ENCODE measurements at regions not wholly inside any gene's neighbourhood (a gene's known extent, or its start where the extent isn't known, plus 50 kb on each side); places are given as distances from the start of the nearest gene placed in this dataset.

DNA sequence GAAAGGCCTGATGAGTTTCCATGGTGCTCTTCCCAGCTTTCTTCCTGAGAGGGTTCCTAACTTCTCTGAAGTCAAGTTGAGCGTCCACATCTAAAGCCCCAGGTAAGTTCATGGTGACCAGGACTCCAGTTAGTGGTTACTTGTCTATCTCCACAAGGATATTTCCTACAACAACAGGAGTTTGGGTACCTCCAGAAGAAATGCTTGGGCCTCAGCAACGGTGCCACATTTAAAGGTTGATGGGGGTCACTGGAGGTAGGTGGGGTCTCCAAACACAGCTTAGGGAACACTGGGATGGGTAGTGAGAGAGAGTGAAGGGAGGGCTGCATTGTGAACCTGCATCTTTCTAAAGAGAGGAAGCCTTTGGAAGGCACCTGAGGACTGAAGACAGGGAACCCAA is 123.4 kb downstream of the BOD1 start:
- H3K79me2 ChIP-seq (ENCODE audit: control insufficient read depth in 1 of 2, insufficient read depth in 2 of 2, low read length in 2 of 2) = no peaks in the 10 kb centered on the region
- H4K8ac ChIP-seq (ENCODE audit: extremely low read depth, insufficient read depth, low read length) = no peak overlapping the region
- H3K56ac ChIP-seq (replicated peaks; ENCODE audit: insufficient read length, low read depth, low read length) = no peak overlapping the region
- no peaks in the 10 kb centered on the region; a peak in 1 of 7 replicates for H3K27me3 ChIP-seq (replicated peaks in 1 of 4; ENCODE audit: control insufficient read depth in 3 of 4, extremely low read depth in 1 of 4, insufficient read depth in 3 of 4, low read length in 3 of 4)
- H4K5ac ChIP-seq (ENCODE audit: insufficient read length, low read depth, low read length) = no peak overlapping the region
- no peak overlapping the region for H3K4me2 ChIP-seq (ENCODE audit: insufficient read depth in 1 of 2, low read depth in 2 of 2, low read length in 2 of 2)
- H4K20me1 ChIP-seq (replicated peaks in 1 of 2; ENCODE audit: control insufficient read depth in 1 of 2, insufficient read depth in 2 of 2, low read length in 2 of 2) = no peaks in the 10 kb centered on the region
- no peak overlapping the region for H2AK5ac ChIP-seq (ENCODE audit: low read depth, low read length)
- H3K27ac ChIP-seq (ENCODE audit: low read depth, low read length) = no peak overlapping the region
- H2BK15ac ChIP-seq (ENCODE audit: low read length) = no peak overlapping the region
- 82% methylated on average over 2 of the region's 2 CpGs; no CpG with 5 or more reads in 1 of the 2 experiments for WGBS, 2 experiments (ENCODE audit: extremely low coverage in 1 of 2, insufficient coverage in 1 of 2, insufficient read length in 1 of 2, insufficient replicate concordance in 2 of 2, low coverage in 1 of 2, low lambda C conversion rate in 2 of 2, missing lambda C conversion rate in 1 of 2)
- FAIRE-seq = no peak
- H3K36me3 ChIP-seq (ENCODE audit: control insufficient read depth in 2 of 4, insufficient read depth in 4 of 4, low read length in 3 of 4) = no peaks in the 10 kb centered on the region
- H3K4me1 ChIP-seq (replicated peaks in 1 of 4; ENCODE audit: control insufficient read depth in 3 of 4, insufficient read depth in 4 of 4, low read length in 3 of 4) = no peaks in the 10 kb centered on the region; a peak in 1 of 7 replicates
- no peak overlapping the region for H3K9ac ChIP-seq (replicated peaks in 1 of 4; ENCODE audit: extremely low read depth in 1 of 4, low read depth in 3 of 4, low read length in 3 of 4)
- ChIA-PET CTCF (ENCODE audit: partially characterized antibody) (interaction anchor here (0.7 to 1.6 kb wide), 3 partner anchors 8 to 130 kb away, joined by 3 to 4 read pairs (median 3); no protein-coding TSS in a partner anchor), POLR2A (ENCODE audit: partially characterized antibody) (no interaction called here)
- H3K79me1 ChIP-seq (ENCODE audit: low read depth, low read length) = no peaks in the 10 kb centered on the region
- H2BK5ac ChIP-seq (ENCODE audit: low read depth, low read length) = no peak overlapping the region
- no peak overlapping the region for H2AFZ ChIP-seq (ENCODE audit: low read length)
- H4K91ac ChIP-seq (replicated peaks; ENCODE audit: insufficient read length, low read length) = no peak overlapping the region
- H3K4me3 ChIP-seq (ENCODE audit: extremely low read depth in 1 of 4, insufficient read depth in 2 of 4, low read depth in 3 of 4, low read length in 4 of 4) = no peak overlapping the region
- no peak overlapping the region for H3K4ac ChIP-seq (replicated peaks; ENCODE audit: insufficient read length, low read depth, low read length)
- no peak for DNase-seq (ENCODE audit: low read depth in 1 of 2, low spot score in 2 of 2)
- H2BK12ac ChIP-seq (ENCODE audit: low read depth, low read length) = no peak overlapping the region
- no peaks in the 10 kb centered on the region for H3K9me3 ChIP-seq (ENCODE audit: insufficient read depth in 2 of 2, low read depth in 1 of 2, low read length in 1 of 2)
- H3K23ac ChIP-seq (ENCODE audit: insufficient read length) = no peak overlapping the region
- H3K18ac ChIP-seq (ENCODE audit: extremely low read depth, low read length) = no peak overlapping the region
- no peak overlapping the region for H3K14ac ChIP-seq (ENCODE audit: insufficient read length)
- no peaks in the 10 kb centered on the region for H3K23me2 ChIP-seq (ENCODE audit: low read depth, low read length)
- no peak overlapping the region for H2BK120ac ChIP-seq (replicated peaks; ENCODE audit: low read depth, low read length)
- H2BK20ac ChIP-seq (ENCODE audit: low read length) = no peak overlapping the region
- TF ChIP-seq, protein P1, sequence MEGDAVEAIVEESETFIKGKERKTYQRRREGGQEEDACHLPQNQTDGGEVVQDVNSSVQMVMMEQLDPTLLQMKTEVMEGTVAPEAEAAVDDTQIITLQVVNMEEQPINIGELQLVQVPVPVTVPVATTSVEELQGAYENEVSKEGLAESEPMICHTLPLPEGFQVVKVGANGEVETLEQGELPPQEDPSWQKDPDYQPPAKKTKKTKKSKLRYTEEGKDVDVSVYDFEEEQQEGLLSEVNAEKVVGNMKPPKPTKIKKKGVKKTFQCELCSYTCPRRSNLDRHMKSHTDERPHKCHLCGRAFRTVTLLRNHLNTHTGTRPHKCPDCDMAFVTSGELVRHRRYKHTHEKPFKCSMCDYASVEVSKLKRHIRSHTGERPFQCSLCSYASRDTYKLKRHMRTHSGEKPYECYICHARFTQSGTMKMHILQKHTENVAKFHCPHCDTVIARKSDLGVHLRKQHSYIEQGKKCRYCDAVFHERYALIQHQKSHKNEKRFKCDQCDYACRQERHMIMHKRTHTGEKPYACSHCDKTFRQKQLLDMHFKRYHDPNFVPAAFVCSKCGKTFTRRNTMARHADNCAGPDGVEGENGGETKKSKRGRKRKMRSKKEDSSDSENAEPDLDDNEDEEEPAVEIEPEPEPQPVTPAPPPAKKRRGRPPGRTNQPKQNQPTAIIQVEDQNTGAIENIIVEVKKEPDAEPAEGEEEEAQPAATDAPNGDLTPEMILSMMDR (IDR thresholded peaks at IDR 0.05; ENCODE audit: control extremely low read depth in 1 of 3, insufficient read depth in 1 of 3, low read depth in 1 of 3, low read length in 3 of 3) = no peak
- TF ChIP-seq, protein P2, sequence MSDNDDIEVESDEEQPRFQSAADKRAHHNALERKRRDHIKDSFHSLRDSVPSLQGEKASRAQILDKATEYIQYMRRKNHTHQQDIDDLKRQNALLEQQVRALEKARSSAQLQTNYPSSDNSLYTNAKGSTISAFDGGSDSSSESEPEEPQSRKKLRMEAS (IDR thresholded peaks at IDR 0.05) = no peak
- TF ChIP-seq RXRA (IDR thresholded peaks at IDR 0.05; ENCODE audit: insufficient read depth, low read depth, low read length) = no peak
- TF ChIP-seq ASH2L (IDR thresholded peaks at IDR 0.05; ENCODE audit: low read length) = no peak
- no peak for TF ChIP-seq CEBPB (IDR thresholded peaks at IDR 0.05; ENCODE audit: low read depth, low read length)
- TF ChIP-seq, protein P3, sequence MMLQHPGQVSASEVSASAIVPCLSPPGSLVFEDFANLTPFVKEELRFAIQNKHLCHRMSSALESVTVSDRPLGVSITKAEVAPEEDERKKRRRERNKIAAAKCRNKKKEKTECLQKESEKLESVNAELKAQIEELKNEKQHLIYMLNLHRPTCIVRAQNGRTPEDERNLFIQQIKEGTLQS (IDR thresholded peaks at IDR 0.05; ENCODE audit: insufficient read depth, low read depth, low read length) = no peak
- no peak for TF ChIP-seq SP1 (IDR thresholded peaks at IDR 0.05; ENCODE audit: low read depth, low read length)
- TF ChIP-seq CTBP2 (IDR thresholded peaks at IDR 0.05; ENCODE audit: borderline replicate concordance, insufficient read depth, insufficient read length, low read length) = no peak
- no peak for TF ChIP-seq BCL11A (IDR thresholded peaks at IDR 0.05; ENCODE audit: low read depth in 2 of 2, low read length in 2 of 2)
- no peak for TF ChIP-seq NANOG (IDR thresholded peaks at IDR 0.05; ENCODE audit: insufficient read depth, low read depth, low read length, poor library complexity, severe bottlenecking)
- no peak for TF ChIP-seq RFX5 (IDR thresholded peaks at IDR 0.05; ENCODE audit: borderline replicate concordance, low read depth, low read length)

Measured in H1 (cell line).